MM.1S (cell line): ENCODE measurements at regions not wholly inside any gene's neighbourhood (a gene's known extent, or its start where the extent isn't known, plus 50 kb on each side); places are given as distances from the start of the nearest gene placed in this dataset.

Experiments used
- DNase-seq: peaks from one replicate; pipeline ENCODE4 v3.0.0-alpha.2; 2015
- H2AFZ ChIP-seq: fragments of 300-600 bp; sonication (generic); 2 replicates; pipeline ENCODE4 v1.6.0; 2016; ENCODE audit warnings: antibody characterized with exemption, low read length
- H3F3A ChIP-seq: fragments of 300-600 bp; sonication (generic); 2 replicates; pipeline ENCODE4 v1.6.1; 2016; ENCODE audit warnings: mild to moderate bottlenecking, antibody characterized with exemption, low read length, moderate library complexity, mixed read lengths; ENCODE audit not compliant: insufficient read depth
- H3K27ac ChIP-seq: fragments of 300-600 bp; sonication (generic); 2 replicates; pipeline ENCODE4 v1.5.1; 2016; ENCODE audit warnings: mild to moderate bottlenecking, low read length
- H3K27me3 ChIP-seq: fragments of 300-600 bp; sonication (generic); replicated peaks from 2 replicates; pipeline ENCODE4 v1.6.0; 2016; ENCODE audit warnings: low read length; ENCODE audit not compliant: insufficient read depth
- H3K36me3 ChIP-seq: fragments of 300-600 bp; sonication (generic); replicated peaks from 2 replicates; pipeline ENCODE4 v1.6.1; 2016; ENCODE audit warnings: mild to moderate bottlenecking, low read length, mixed read lengths; ENCODE audit not compliant: insufficient read depth
- H3K4me1 ChIP-seq: fragments of 300-600 bp; sonication (generic); 2 replicates; pipeline ENCODE4 v1.6.1; 2016; ENCODE audit warnings: low read length, mixed read lengths
- H3K4me2 ChIP-seq: fragments of 300-600 bp; sonication (generic); 2 replicates; pipeline ENCODE4 v1.6.0; 2016; ENCODE audit warnings: low read depth, low read length
- H3K4me3 ChIP-seq: fragments of 300-600 bp; sonication (generic); 2 replicates; pipeline ENCODE4 v1.5.1; 2016; ENCODE audit warnings: low read length, mixed read lengths
- H3K79me2 ChIP-seq: fragments of 300-600 bp; sonication (generic); 2 replicates; pipeline ENCODE4 v1.6.1; 2016; ENCODE audit warnings: mixed run types, low read length, mixed read lengths
- H3K9ac ChIP-seq: fragments of 300-600 bp; sonication (generic); 2 replicates; pipeline ENCODE4 v1.6.1; 2016; ENCODE audit warnings: low read length, mixed read lengths
- H3K9me2 ChIP-seq: fragments of 300-600 bp; sonication (generic); replicated peaks from 2 replicates; pipeline ENCODE4 v1.6.1; 2016; ENCODE audit warnings: mild to moderate bottlenecking, low read length, mixed read lengths; ENCODE audit not compliant: insufficient read depth
- H3K9me3 ChIP-seq: fragments of 300-600 bp; sonication (generic); replicated peaks from 2 replicates; pipeline ENCODE4 v1.6.1; 2016; ENCODE audit warnings: mild to moderate bottlenecking, low read length, mixed read lengths; ENCODE audit not compliant: insufficient read depth
- H4K20me1 ChIP-seq: fragments of 300-600 bp; sonication (generic); 2 replicates; pipeline ENCODE4 v1.6.1; 2016; ENCODE audit warnings: mild to moderate bottlenecking, low read length, moderate library complexity, mixed read lengths; ENCODE audit not compliant: insufficient read depth
- EZH2 ChIP-seq: fragments of 300-600 bp; sonication (generic); optimal IDR thresholded peaks from 2 replicates; pipeline ENCODE3; 2017; ENCODE audit warnings: low read depth, mild to moderate bottlenecking, antibody characterized with exemption, low read length, mixed read lengths
- EZH2phosphoT487 ChIP-seq: fragments of 300-600 bp; sonication (generic); IDR thresholded peaks from 2 replicates; pipeline ENCODE4 v1.6.1; 2018; ENCODE audit warnings: antibody characterized with exemption, low read length
- TF ChIP-seq, protein P1 (sequence below): fragments of 300-600 bp; sonication (generic); IDR thresholded peaks from 2 replicates; pipeline ENCODE4 v1.5.1; 2016; ENCODE audit warnings: antibody characterized with exemption, low read length, mixed read lengths

DNA sequence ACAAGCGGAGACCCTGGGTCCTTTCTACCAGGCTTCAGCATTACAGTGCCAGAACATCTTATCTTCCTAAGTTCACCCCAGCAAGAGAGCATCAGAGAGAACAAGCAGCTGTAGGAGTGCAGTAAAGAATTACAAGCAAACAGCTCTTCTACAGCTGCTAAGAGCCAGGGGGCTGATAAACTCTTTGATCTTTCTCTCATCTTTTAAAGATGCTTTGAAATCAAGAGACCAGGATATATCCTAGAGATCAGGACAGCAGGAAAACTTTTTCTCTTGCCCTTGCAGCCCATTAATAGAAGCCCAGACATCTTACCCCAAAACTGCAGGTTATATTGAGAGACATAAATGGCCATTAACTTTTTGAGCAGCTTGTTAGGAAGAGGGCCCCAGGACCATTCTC is 198.1 kb downstream of the RSL24D1 start:
- Histone ChIP-seq H3K36me3 (no peaks in the 10 kb centered on the region), H4K20me1 (no peaks in the 10 kb centered on the region), H3F3A (no peaks in the 10 kb centered on the region), H3K9me2 (no peaks in the 10 kb centered on the region), H3K27me3 (no peaks in the 10 kb centered on the region), H3K9me3 (no peaks in the 10 kb centered on the region), H2AFZ (no peak overlapping the region), H3K4me2 (no peak overlapping the region), H3K79me2 (no peaks in the 10 kb centered on the region), H3K4me3 (no peak overlapping the region), H3K9ac (no peak overlapping the region), H3K27ac (no peak overlapping the region), H3K4me1 (no peaks in the 10 kb centered on the region)
- DNase-seq: no peak
- TF ChIP-seq EZH2phosphoT487: no peak
- TF ChIP-seq EZH2: no peak
- TF ChIP-seq, protein P1, sequence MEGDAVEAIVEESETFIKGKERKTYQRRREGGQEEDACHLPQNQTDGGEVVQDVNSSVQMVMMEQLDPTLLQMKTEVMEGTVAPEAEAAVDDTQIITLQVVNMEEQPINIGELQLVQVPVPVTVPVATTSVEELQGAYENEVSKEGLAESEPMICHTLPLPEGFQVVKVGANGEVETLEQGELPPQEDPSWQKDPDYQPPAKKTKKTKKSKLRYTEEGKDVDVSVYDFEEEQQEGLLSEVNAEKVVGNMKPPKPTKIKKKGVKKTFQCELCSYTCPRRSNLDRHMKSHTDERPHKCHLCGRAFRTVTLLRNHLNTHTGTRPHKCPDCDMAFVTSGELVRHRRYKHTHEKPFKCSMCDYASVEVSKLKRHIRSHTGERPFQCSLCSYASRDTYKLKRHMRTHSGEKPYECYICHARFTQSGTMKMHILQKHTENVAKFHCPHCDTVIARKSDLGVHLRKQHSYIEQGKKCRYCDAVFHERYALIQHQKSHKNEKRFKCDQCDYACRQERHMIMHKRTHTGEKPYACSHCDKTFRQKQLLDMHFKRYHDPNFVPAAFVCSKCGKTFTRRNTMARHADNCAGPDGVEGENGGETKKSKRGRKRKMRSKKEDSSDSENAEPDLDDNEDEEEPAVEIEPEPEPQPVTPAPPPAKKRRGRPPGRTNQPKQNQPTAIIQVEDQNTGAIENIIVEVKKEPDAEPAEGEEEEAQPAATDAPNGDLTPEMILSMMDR: no peak

DNA sequence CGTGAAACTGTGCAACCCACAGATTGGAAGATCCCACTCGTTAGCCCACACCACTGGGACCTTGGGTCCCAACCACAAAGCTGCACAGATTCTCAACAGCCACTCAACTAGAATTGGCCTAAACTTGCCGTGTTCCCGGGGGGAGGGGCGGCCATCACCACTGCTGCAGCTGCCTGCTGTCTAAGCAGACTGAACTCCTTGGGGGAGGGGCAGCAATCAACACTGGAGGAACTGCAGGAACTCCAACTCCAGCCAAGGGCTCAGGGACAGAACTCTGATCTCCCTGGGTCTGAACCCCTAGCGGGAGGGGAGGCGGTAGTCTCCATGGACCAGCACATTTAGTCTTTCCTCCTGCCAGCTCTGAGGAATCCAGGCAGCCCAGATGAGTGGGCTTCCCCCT is 205.9 kb downstream of the RSL24D1 start:
- no peak for DNase-seq
- Histone ChIP-seq H3F3A (no peaks in the 10 kb centered on the region), H3K4me2 (no peak overlapping the region), H3K9ac (no peak overlapping the region), H3K79me2 (no peaks in the 10 kb centered on the region), H3K4me1 (no peaks in the 10 kb centered on the region), H3K36me3 (no peaks in the 10 kb centered on the region), H3K27ac (no peak overlapping the region), H4K20me1 (no peaks in the 10 kb centered on the region), H3K9me2 (no peaks in the 10 kb centered on the region), H3K4me3 (no peak overlapping the region), H3K27me3 (no peaks in the 10 kb centered on the region), H3K9me3 (no peaks in the 10 kb centered on the region), H2AFZ (no peak overlapping the region)
- TF ChIP-seq, protein P1: no peak
- TF ChIP-seq EZH2phosphoT487 (no peak), EZH2 (no peak)

DNA sequence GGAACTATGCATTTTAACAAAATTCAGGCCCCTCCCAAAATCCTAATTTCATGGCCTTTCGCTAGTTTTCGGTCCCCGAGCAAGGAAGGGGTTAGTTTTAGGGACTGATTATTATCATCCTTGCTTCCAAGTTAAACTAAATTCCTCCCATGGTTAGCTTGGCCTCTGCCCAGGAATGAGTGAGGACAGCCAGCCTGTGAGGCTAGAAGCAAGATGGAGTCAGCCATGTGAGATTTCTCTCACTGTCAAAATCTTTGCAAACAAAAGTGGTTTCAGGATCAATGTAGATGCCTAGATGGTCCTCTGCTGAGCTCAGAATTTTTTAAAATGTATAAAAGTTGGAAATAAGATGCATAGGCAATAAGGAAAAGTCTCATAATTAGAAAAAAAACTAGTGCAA is 208.9 kb downstream of the RSL24D1 start:
- H3F3A ChIP-seq: no peaks in the 10 kb centered on the region
- H3K4me2 ChIP-seq: no peak overlapping the region
- DNase-seq: no peak
- no peak overlapping the region for H3K27ac ChIP-seq
- no peak overlapping the region for H2AFZ ChIP-seq
- H3K79me2 ChIP-seq: no peaks in the 10 kb centered on the region
- H3K4me3 ChIP-seq: no peak overlapping the region
- no peak overlapping the region for H3K9ac ChIP-seq
- no peaks in the 10 kb centered on the region for H3K9me3 ChIP-seq
- H3K27me3 ChIP-seq: no peaks in the 10 kb centered on the region
- no peaks in the 10 kb centered on the region for H3K4me1 ChIP-seq
- no peaks in the 10 kb centered on the region for H3K36me3 ChIP-seq
- H4K20me1 ChIP-seq: no peaks in the 10 kb centered on the region
- no peaks in the 10 kb centered on the region for H3K9me2 ChIP-seq
- TF ChIP-seq, protein P1: no peak
- TF ChIP-seq EZH2 (no peak), EZH2phosphoT487 (no peak)
